ENCODE measurements at regions not wholly inside any gene's neighbourhood (a gene's known extent, or its start where the extent isn't known, plus 50 kb on each side); places are given as distances from the start of the nearest gene placed in this dataset.
A peak's percentile ranks its signal among the peaks of the same experiment; 100 is the strongest.
"Not testable (repeated sequence)": the region's sequence is repeated elsewhere in the genome, so short reads cannot be mapped to it uniquely, and the experiment has no call there.

- no peak overlapping the region for H3K27ac ChIP-seq
- no peaks in the 10 kb centered on the region for H3K27me3 ChIP-seq
- TF ChIP-seq, protein P1, sequence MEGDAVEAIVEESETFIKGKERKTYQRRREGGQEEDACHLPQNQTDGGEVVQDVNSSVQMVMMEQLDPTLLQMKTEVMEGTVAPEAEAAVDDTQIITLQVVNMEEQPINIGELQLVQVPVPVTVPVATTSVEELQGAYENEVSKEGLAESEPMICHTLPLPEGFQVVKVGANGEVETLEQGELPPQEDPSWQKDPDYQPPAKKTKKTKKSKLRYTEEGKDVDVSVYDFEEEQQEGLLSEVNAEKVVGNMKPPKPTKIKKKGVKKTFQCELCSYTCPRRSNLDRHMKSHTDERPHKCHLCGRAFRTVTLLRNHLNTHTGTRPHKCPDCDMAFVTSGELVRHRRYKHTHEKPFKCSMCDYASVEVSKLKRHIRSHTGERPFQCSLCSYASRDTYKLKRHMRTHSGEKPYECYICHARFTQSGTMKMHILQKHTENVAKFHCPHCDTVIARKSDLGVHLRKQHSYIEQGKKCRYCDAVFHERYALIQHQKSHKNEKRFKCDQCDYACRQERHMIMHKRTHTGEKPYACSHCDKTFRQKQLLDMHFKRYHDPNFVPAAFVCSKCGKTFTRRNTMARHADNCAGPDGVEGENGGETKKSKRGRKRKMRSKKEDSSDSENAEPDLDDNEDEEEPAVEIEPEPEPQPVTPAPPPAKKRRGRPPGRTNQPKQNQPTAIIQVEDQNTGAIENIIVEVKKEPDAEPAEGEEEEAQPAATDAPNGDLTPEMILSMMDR (IDR thresholded peaks at IDR 0.05) = no peak
- no peak for TF ChIP-seq POLR2A (IDR thresholded peaks at IDR 0.05)
- intact Hi-C loops (cut with DNase I; ENCODE audit: low total_unique reads) = no loop called here
- no peaks in the 10 kb centered on the region for H3K36me3 ChIP-seq
- no peaks in the 10 kb centered on the region for H3K4me1 ChIP-seq
- no peak overlapping the region for H3K4me3 ChIP-seq
- H3K9me3 ChIP-seq = no peaks in the 10 kb centered on the region
- no peak for DNase-seq
These were observed 85.5 kb downstream of the RTL3 start for GRCh38 chrX:78573630-78574029.

- Histone ChIP-seq H3K27ac (no peak overlapping the region), H3K36me3 (no peaks in the 10 kb centered on the region), H3K9me3 (no peaks in the 10 kb centered on the region), H3K4me1 (no peaks in the 10 kb centered on the region), H3K27me3 (no peaks in the 10 kb centered on the region), H3K4me3 (no peak overlapping the region)
- intact Hi-C loops (cut with DNase I; ENCODE audit: low total_unique reads) = no loop called here
- TF ChIP-seq, protein P1 (IDR thresholded peaks at IDR 0.05) = no peak
- no peak for TF ChIP-seq POLR2A (IDR thresholded peaks at IDR 0.05)
- DNase-seq = no peak
These were observed 87.3 kb downstream of the RTL3 start for GRCh38 chrX:78571849-78572248.

- TF ChIP-seq, protein P1 (IDR thresholded peaks at IDR 0.05) = peak; percentile 35 to 46 (median 40)
- no peak for TF ChIP-seq POLR2A (IDR thresholded peaks at IDR 0.05)
- Histone ChIP-seq H3K4me1 (no peaks in the 10 kb centered on the region), H3K36me3 (no peaks in the 10 kb centered on the region), H3K27ac (no peak overlapping the region), H3K4me3 (no peak overlapping the region), H3K27me3 (no peaks in the 10 kb centered on the region), H3K9me3 (no peaks in the 10 kb centered on the region)
- intact Hi-C loops (cut with DNase I; ENCODE audit: low total_unique reads) = no loop called here
- DNase-seq = no peak
These were observed 103.6 kb downstream of the RTL3 start for GRCh38 chrX:78555401-78555980.

DNA sequence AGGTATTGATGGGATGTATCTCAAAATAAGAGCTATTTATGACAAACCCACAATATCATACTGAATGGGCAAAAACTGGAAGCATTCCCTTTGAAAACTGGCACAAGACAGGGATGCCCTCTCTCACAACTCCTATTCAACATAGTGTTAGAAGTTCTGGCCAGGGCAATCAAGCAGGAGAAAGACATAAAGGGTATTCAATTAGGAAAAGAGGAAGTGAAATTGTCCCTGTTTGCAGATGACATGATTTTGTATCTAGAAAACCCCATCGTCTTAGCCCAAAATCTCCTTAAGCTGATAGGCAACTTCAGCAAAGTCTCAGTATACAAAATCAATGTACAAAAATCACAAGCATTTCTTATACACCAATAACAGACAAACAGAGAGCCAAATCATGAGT, 106.5 kb downstream of the RTL3 start:
- H3K36me3 ChIP-seq; H3K9me3 ChIP-seq; H3K27ac ChIP-seq; H3K27me3 ChIP-seq; DNase-seq; H3K4me3 ChIP-seq; intact Hi-C loops (cut with DNase I; ENCODE audit: low total_unique reads); H3K4me1 ChIP-seq: not testable (repeated sequence)

DNA sequence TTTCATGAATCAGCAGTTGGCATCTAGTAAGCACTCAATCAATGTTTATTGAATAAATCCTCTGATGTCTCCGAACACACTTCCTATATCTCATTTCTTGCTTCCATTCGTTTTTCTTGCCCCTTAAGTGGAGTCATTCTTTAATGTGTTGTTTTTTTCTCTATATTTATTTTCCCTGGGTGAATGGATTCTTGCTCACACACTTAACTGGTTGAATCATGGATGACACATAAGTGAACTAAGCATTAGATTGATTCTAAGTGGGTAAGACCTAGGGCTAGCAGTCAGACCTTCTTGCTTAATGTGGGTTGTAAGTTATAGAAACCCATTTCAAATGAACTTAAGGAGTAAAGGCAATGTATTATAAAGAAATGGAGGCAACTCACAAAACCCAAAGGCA, 111.1 kb downstream of the RTL3 start:
- no peaks in the 10 kb centered on the region for H3K36me3 ChIP-seq
- no peak overlapping the region for H3K4me3 ChIP-seq
- H3K9me3 ChIP-seq = no peaks in the 10 kb centered on the region
- DNase-seq = no peak
- no peak for TF ChIP-seq POLR2A (IDR thresholded peaks at IDR 0.05)
- TF ChIP-seq, protein P1 (IDR thresholded peaks at IDR 0.05) = no peak
- no peak overlapping the region for H3K27ac ChIP-seq
- H3K4me1 ChIP-seq = no peaks in the 10 kb centered on the region
- H3K27me3 ChIP-seq = no peaks in the 10 kb centered on the region
- intact Hi-C loops (cut with DNase I; ENCODE audit: low total_unique reads) = no loop called here

DNA sequence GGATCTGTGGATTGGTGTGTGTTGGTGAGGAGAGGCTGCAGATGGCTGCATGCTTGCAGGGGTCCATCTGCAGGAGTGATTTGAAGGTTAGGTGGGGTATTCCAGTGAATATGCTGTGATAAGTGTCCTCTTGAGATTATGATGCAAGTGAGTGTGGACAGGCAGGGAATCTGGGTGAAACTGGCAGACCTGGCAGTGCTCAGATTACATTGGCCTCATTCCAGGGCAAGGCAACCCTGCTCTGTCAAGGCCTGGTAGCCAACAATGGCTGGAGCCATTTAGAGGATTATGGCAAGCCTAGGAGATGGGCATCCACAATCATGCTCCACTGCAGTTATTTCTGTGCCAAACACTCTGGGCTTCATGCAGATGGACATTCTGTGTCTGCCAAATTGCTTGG, 113.9 kb downstream of the RTL3 start:
- no peaks in the 10 kb centered on the region for H3K36me3 ChIP-seq

More for the DNA sequence above, 113.9 kb downstream of the RTL3 start:
- no peak overlapping the region for H3K4me3 ChIP-seq
- TF ChIP-seq POLR2A (IDR thresholded peaks at IDR 0.05) = no peak
- TF ChIP-seq, protein P1 (IDR thresholded peaks at IDR 0.05) = no peak
- H3K27me3 ChIP-seq = no peaks in the 10 kb centered on the region
- no peaks in the 10 kb centered on the region for H3K9me3 ChIP-seq
- no peaks in the 10 kb centered on the region for H3K4me1 ChIP-seq
- no peak for DNase-seq
- H3K27ac ChIP-seq = no peak overlapping the region
- intact Hi-C loops (cut with DNase I; ENCODE audit: low total_unique reads) = no loop called here
